Retina (tissue), 1 donor: ENCODE measurements at regions not wholly inside any gene's neighbourhood (a gene's known extent, or its start where the extent isn't known, plus 50 kb on each side); places are given as distances from the start of the nearest gene placed in this dataset.
A peak's percentile ranks its signal among the peaks of the same experiment; 100 is the strongest.
"Not testable (repeated sequence)": the region's sequence is repeated elsewhere in the genome, so short reads cannot be mapped to it uniquely, and the experiment has no call there.

Experiments used
- DNase-seq: peaks from one replicate; pipeline ENCODE4 v3.0.0-alpha.2; 2016

DNA sequence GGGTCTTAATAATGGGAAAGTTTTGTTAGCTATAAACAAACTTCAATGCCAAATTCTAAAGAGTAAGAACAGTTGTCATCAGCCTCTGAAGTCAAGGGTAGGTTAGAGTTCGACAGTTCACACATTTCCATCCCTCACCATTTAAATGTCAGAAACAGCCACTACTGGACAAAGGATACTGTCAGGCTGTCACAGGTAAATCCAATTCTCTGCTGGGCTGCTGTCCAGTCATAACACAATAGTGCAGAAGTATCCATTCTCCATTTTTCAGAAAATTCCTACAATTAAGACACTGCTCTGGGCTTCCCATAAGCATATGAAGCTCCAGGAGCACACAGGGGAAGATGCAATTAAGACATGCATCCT, 221.4 kb downstream of the RPS29 start:
- DNase-seq = no peak

DNA sequence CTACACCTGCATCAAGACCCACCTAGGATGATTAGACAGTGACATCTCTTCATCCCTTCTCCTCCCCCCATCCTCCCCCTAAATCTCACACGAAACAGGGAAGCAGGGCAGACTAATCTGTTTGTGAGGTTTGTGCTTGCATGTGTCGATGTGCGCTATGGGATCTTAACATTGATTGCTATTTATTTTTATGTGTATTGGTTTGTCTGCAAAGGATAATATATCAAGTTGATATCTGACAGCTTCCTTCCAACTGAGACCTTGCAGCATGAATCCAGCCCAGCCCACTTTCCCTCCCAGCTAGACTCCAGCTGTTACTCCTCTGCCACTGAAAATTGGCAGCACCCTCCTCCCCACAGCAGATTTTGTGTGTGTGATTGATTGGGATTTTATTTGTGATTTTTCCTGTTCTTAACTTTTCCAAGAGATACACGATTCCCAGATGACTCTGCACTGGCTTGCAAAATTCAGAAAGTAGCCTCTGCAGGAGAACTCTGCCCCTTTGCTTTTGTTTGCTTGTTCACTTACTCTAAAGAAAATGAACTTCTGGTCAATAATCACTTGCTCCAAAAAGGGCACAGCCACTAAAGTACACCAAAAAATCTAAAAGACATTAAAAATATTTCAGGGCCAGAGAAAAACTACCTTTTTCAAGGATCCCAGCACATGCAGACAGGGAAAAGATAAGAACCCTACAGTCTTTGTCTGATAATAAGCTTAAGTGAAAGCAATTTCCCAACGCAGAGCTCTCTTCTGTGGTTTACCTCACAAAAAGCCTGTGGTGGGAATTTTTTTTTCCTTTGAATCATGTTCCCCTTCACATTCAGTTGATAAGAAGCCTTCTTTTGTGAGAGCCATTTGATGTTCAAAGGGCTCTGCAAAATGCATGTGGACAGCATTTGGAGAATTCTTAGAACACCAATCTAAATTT, 222.1 kb downstream of the RPS29 start:
- peak; percentile 2 for DNase-seq

DNA sequence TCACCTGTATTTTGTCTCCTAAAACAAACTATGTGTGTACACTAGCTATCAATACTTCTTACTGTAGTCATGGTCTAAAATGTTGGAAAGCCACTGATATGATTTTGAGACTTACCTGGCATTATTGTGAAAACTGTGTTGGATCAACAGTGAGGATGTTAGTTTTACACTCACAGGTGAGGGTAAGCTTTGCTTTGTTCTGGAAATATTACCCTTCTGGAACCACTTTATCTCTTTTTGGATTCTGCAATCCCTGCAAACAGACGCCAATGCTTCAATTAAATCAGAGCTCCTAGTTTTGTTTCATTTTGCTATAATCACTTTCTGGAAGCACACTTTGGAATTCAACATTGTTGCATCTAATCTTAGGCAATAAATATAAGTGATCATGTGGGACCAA, 223.3 kb downstream of the RPS29 start:
- no peak for DNase-seq

GRCh38 chr14:49339130-49339529, 247.1 kb downstream of the RPS29 start:
- DNase-seq = no peak

DNA sequence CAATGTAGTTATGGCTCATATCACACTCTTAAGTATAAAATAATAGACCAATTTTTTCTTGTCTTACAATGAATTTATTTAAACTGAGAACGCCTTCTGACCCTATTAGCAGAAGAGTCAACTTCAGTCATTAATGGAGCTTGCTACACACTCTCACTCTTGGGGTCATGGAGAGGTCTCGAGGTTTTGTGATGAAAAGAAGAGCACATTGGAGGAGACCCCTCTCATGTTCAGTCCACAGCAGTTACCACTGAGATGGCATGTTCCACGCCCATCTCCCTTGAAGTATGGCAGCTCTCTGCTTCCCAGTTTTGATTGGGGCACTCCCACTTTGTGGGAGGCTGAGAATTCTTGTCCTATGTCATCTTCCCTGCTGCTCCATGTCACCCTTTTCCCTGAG, 266.4 kb downstream of the RPS29 start:
- DNase-seq = no peak

DNA sequence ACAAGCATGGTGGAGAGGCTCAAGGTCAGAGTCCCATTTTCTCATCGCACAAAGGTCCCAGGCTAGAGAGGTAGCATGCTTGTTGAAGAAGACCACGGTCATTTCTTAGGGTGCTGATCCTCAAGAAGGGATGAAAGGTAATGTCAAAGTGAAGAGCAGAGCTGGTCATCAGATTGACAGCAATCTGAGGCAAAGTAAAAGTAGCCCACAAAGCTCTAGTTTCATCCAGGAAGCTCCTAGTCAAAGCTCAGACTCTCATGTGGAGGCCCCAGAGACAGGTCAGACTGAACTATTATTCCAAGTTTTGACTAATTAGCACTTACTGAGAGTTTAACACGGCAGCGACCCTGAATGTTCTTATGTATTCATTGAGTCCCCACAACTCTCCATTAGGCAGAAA, 270.6 kb downstream of the RPS29 start:
- DNase-seq = no peak

GRCh38 chr14:49314737-49315136, 271.4 kb downstream of the RPS29 start:
- no peak for DNase-seq

DNA sequence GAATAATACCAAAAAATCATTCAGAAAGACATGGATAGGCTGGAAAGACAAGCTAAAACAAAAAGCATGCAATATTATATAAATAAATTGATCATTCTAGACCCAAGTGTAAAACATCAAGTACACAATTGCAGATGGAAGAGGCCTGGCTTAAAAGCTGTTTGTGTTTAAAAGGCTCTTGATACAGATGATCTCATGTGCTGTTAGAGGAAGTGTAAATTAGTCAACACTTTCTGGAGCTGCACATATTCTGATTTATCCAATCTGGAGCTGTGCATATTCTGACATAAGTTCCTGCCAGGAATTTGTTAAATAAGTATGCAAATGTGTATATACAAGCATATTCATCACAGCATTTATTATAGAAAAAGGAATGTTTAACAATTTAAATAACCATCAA, 273.1 kb downstream of the RPS29 start:
- no peak for DNase-seq

DNA sequence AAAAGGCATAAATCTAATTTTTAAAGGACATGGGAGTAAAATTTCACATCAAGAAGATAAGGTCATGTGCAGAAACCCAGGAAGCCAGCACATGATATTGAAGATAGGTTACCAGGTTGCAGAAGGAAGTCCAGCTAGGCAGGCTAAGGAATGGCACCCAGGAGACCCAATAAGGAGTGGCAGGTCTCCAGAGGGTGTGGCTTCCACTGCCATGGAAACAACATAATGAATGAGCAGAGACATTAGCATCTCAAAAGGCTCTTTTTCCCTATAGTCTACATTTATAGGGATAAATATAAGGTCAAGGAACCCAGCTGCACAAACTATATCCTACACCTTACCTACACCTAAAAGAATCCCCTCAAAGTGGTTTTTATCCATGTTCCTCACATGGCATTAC, 275.9 kb downstream of the RPS29 start:
- no peak for DNase-seq

- DNase-seq = peak; percentile 51
Observed at GRCh38 chr14:49306152-49306751, 279.9 kb downstream of the RPS29 start.

DNA sequence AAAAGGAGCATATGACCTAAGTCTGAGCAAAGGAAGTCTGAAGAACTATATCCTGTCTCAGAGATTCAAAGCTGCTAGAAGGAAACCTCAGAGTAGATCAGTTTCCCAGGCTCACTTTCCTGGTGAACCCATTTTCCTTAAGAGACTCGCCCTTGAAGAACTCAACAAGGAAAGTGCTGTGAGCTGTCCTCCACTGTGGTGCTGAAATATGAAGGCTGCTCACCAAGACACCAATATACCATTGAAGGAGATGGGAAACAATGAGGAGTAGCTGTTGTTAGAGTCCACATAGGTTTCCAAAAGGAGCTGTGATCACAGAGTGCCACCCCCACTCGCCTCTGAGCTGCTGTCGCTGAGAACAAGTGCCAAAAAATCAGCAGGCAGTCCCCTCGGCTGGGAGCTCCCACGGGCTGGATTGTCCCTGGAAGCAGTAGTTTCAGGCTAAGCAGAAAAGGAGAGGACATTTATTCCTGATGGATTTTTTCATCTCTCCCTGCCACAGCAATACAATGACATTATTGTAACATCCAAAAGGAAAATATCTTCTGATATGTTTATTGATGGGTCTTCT, 282.1 kb downstream of the RPS29 start:
- DNase-seq = peak; percentile 50

- no peak for DNase-seq
Observed at GRCh38 chr14:49297102-49297501, 289.1 kb downstream of the RPS29 start.

DNA sequence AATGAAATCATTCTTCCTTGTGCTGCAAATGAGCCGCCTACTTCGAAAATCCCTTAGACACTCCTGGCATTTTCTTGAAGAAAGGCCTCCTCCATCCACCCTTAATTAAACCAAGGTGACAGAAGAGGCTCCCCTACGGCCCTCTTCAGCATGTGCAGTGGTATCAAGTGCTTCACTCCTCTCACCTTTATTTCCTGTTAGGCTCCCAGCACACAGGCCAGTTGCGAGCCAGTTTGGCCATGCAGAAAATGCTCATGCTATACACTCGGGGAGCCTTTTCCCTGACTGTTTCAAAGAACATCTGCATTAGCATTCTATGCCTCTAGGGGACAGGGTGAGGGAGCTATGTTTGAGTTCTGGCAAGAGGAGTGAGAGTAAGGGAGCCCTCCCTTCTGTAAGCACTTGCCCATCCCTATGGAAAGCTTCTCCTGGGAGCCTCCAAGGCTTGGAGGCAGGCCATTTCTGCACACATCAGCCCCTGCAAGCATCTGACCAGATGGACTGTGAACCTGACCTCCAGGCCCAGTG, 291.5 kb downstream of the RPS29 start:
- peak; percentile 54 for DNase-seq

- no peak for DNase-seq
Observed at GRCh38 chr14:49287004-49287403, 299.2 kb downstream of the RPS29 start.

DNA sequence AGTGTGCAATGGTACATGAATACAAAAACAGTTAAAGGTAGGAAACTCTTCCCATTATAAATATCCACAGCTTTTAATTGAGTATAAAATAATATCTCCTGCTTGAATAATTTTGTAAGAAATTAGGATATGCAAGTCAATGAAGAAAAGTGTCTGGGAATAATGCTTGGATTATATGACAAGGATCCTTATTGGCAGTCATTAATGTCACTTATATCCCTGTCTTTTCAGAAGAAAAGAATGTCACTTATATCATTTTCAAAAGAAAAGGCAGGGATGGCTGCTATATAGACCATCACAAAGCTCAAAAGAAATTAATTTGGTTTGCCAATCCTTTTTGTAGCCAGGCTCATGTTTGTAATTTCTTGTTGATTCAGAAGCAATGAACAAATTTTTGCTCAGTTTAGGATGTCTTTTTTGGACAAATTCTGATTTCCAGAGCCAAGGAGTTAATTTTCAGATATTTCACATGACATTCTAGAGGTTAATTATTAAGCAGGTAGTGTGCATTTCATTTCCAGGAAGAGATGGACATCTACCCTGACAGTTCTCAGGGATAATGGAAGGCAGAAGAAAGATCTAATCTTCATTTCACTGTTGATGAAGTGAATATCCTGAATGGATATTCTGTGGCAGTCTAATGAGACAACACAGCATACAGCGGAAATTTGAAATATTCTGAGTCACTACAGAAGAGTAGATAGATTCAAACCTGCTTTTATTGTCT, 299.8 kb downstream of the RPS29 start:
- DNase-seq = no peak

GRCh38 chr14:49280566-49280965, 305.6 kb downstream of the RPS29 start:
- no peak for DNase-seq

DNA sequence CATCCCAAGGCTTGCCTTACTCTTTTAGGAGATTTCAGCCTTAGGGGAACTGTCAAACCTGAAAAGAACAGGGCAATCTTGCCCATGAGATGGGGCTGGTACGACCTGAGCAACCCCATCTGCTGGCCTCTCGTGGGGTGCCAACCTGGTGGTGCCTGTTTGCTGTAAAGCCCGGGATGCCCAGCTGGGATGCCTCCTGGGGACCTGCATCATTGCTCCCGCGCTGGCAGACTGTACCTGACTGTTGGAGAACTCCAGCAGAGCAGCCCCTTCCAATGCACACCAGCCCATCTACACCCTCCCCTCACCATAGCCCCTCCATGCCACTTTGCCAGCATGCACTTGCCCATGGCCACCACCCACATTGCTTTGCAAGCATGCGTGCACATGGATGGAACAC, 335.7 kb downstream of the RPS29 start:
- no peak for DNase-seq

- DNase-seq = no peak
Observed at GRCh38 chr14:49250109-49250508, 336.1 kb downstream of the RPS29 start.

GRCh38 chr14:49249022-49249421, 337.2 kb downstream of the RPS29 start:
- no peak for DNase-seq

- not testable (repeated sequence) for DNase-seq
Observed at GRCh38 chr14:49243777-49244176, 342.4 kb downstream of the RPS29 start.

DNA sequence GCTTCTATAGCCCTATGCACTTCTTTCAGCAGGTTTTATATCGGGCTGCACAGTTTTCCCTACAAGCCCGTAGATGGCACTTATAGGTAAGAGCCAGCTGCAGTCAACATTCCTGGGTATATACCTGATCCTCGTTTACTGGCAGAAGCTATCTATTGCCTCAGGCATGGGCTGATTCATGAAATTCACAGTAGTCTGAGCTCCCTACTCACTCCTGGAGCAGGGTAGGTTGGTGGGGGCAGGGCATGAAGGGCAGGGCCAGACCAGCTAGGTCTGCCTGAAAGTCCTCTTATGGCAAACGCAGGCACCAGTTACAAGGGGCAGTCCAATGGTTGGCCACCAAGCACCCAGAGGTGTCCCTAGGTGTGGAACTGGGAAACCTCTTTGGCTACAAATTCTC, 345.8 kb downstream of the RPS29 start:
- no peak for DNase-seq

- no peak for DNase-seq
Observed at GRCh38 chr14:49228552-49228951, 357.6 kb downstream of the RPS29 start.

DNA sequence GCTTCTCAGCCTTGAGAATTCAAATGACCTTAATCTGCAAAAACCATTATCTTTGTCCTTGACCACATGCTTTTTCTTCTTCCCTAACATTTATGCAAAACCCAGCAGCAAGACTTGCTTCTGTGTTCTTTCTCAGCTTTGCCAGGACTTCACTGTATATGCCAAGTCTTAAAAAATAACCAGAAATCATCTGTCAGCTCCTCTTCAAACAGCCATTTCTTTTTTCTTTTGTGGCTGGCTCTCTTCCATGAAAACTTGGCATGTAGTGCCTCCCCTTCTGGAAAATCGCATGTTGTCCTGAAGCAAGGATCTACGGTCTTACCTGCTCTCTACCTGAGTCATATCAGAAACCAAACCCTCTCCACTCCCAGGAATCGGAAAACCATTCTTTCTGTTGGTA, 364.9 kb downstream of the RPS29 start:
- no peak for DNase-seq
